Endothelial cell of umbilical vein (primary cell): ENCODE measurements at regions not wholly inside any gene's neighbourhood (a gene's known extent, or its start where the extent isn't known, plus 50 kb on each side); places are given as distances from the start of the nearest gene placed in this dataset.

Source experiments
- BruUV-seq: library from RNA; stranded (reverse); fragments of 400-500 nt; replicated peaks from 2 replicates; lab custom pipeline; 2021; lab: Mats Ljungman, UMichigan
- CTCF ChIA-PET: fragments of 300-600, 350-600 bp; sonication (Branson Sonifier 250); formaldehyde crosslinking; loops from one replicate; lab custom pipeline; 2021; ENCODE audit warnings: antibody characterized with exemption, inconsistent platforms; lab: Charles Lee
- POLR2A ChIA-PET: fragments of 300-600, 350-600 bp; sonication (Branson Sonifier 250); formaldehyde crosslinking; loops from one replicate; lab custom pipeline; 2021; ENCODE audit warnings: antibody characterized with exemption, inconsistent platforms; lab: Charles Lee
- DNase-seq: peaks from one replicate; pipeline ENCODE4 v3.0.0-alpha.2; 2011; ENCODE audit warnings: low read depth, low spot score
- FAIRE-seq: peaks from 2 replicates; lab custom pipeline; 2011; peaks lifted over from hg19 to GRCh38; lab: Jason Lieb, UNC
- H2AFZ ChIP-seq: 2 replicates; pipeline ENCODE4 v1.6.0; 2012; ENCODE audit warnings: low read depth, low read length, control low read depth, inconsistent platforms
- H3K27ac ChIP-seq: 2 replicates; pipeline ENCODE4 v1.5.1; 2011; ENCODE audit warnings: low read depth, mild to moderate bottlenecking, control low read depth, low read length, moderate library complexity; ENCODE audit not compliant: insufficient read depth
- H3K27me3 ChIP-seq, 2 experiments: 2 replicates each; pipeline versions ENCODE4 v1.6.0 to v1.6.1; 2011; ENCODE audit warnings: low read length in 2 of 2, mixed read lengths in 1 of 2; ENCODE audit not compliant: control insufficient read depth in 2 of 2, insufficient read depth in 2 of 2
- H3K36me3 ChIP-seq, 2 experiments: 2 replicates in 1 of 2; 3 replicates in 1 of 2; pipeline ENCODE4 v1.5.1; 2011; ENCODE audit warnings: low read length in 2 of 2, mild to moderate bottlenecking in 1 of 2, moderate library complexity in 1 of 2; ENCODE audit not compliant: control insufficient read depth in 2 of 2, insufficient read depth in 2 of 2; ENCODE audit errors: extremely low read depth in 1 of 2
- H3K4me1 ChIP-seq: 3 replicates; pipeline ENCODE4 v1.5.1; 2011; ENCODE audit warnings: mild to moderate bottlenecking, low read length; ENCODE audit not compliant: control insufficient read depth, insufficient read depth; ENCODE audit errors: extremely low read depth
- H3K4me2 ChIP-seq: 2 replicates; pipeline ENCODE4 v1.6.1; 2011; ENCODE audit warnings: low read length, control low read depth, mixed read lengths; ENCODE audit not compliant: insufficient read depth
- H3K4me3 ChIP-seq, 3 experiments: fragments of 200-600 bp in 1 of 3; sonication (generic), shearing (Covaris generic) in 1 of 3; replicated peaks in 1 of 3; 2 replicates each; pipeline ENCODE4 v1.5.1; 2011 to 2016; ENCODE audit warnings: control low read depth in 3 of 3, low read length in 3 of 3, mild to moderate bottlenecking in 2 of 3, inconsistent platforms in 1 of 3, low read depth in 1 of 3, moderate library complexity in 1 of 3; ENCODE audit not compliant: insufficient read depth in 1 of 3
- H3K79me2 ChIP-seq: 2 replicates; pipeline ENCODE4 v1.6.0; 2012; ENCODE audit warnings: low read length, inconsistent platforms; ENCODE audit not compliant: control insufficient read depth, insufficient read depth
- H3K9ac ChIP-seq: replicated peaks from 2 replicates; pipeline ENCODE3; 2011; ENCODE audit warnings: low read length, control low read depth; ENCODE audit not compliant: insufficient read depth; ENCODE audit errors: extremely low read depth
- H3K9me1 ChIP-seq: replicated peaks from 3 replicates; pipeline ENCODE4 v1.6.0; 2011; ENCODE audit warnings: mild to moderate bottlenecking, low read length; ENCODE audit not compliant: control insufficient read depth, insufficient read depth; ENCODE audit errors: extremely low read depth
- H3K9me3 ChIP-seq: replicated peaks from 2 replicates; pipeline ENCODE4 v1.5.1; 2012; ENCODE audit warnings: low read length, inconsistent platforms; ENCODE audit not compliant: control insufficient read depth, insufficient read depth
- H4K20me1 ChIP-seq: replicated peaks from 2 replicates; pipeline ENCODE3; 2011; ENCODE audit warnings: mild to moderate bottlenecking, low read length; ENCODE audit not compliant: control insufficient read depth, insufficient read depth; ENCODE audit errors: extremely low read depth
- CTCF ChIP-seq, 2 donors: IDR thresholded peaks; 1 replicate in 1 of 2; 2 replicates in 1 of 2; pipeline ENCODE4 v1.5.1; 2011; ENCODE audit warnings: low read length in 2 of 2, mild to moderate bottlenecking in 2 of 2, moderate library complexity in 2 of 2, control low read depth in 1 of 2, inconsistent platforms in 1 of 2, low read depth in 1 of 2; ENCODE audit not compliant: insufficient read depth in 1 of 2; ENCODE audit errors: extremely low read depth in 1 of 2
- EZH2 ChIP-seq: IDR thresholded peaks from 2 replicates; pipeline ENCODE4 v1.6.1; 2012; ENCODE audit warnings: borderline replicate concordance, low read depth, mild to moderate bottlenecking, moderate library complexity, low read length, inconsistent platforms; ENCODE audit not compliant: severe bottlenecking
- FOS ChIP-seq: IDR thresholded peaks from 2 replicates; pipeline ENCODE4 v1.6.1; 2011; ENCODE audit warnings: mild to moderate bottlenecking, low read length, moderate library complexity, borderline replicate concordance; ENCODE audit not compliant: insufficient read depth
- GATA2 ChIP-seq: IDR thresholded peaks from 2 replicates; pipeline ENCODE4 v1.7.0; 2011; ENCODE audit warnings: low read depth, mild to moderate bottlenecking, moderate library complexity, mixed read lengths, low read length; ENCODE audit not compliant: insufficient read length, insufficient read depth
- JUN ChIP-seq: IDR thresholded peaks from 2 replicates; pipeline ENCODE4 v1.6.1; 2011; ENCODE audit warnings: borderline replicate concordance, low read depth; ENCODE audit not compliant: insufficient read length, insufficient read depth
- MAX ChIP-seq: IDR thresholded peaks from 2 replicates; pipeline ENCODE4 v1.6.1; 2011; ENCODE audit not compliant: insufficient read depth, insufficient read length
- MYC ChIP-seq: IDR thresholded peaks from one replicate; pipeline ENCODE4 v1.6.1; 2011; ENCODE audit warnings: mild to moderate bottlenecking, low read depth, low read length
- POLR2A ChIP-seq: IDR thresholded peaks from 2 replicates; pipeline ENCODE4 v1.6.1; 2012; ENCODE audit warnings: low read depth, mild to moderate bottlenecking, control low read depth, low read length
- POLR2AphosphoS5 ChIP-seq: IDR thresholded peaks from 2 replicates; pipeline ENCODE4 v1.6.1; 2012; ENCODE audit warnings: low read depth, mild to moderate bottlenecking, control low read depth, low read length, moderate library complexity; ENCODE audit not compliant: insufficient read depth
- dilution Hi-C: fragments of 300-500 bp; cut with MboI; formaldehyde crosslinking; loops from one replicate; pipeline ENCODE4 v1.15.0; 2019; ENCODE audit warnings: low sequenced_read_pairs; ENCODE audit not compliant: extremely low pct_ligation_motif_present
- intact Hi-C: fragments of 100-400 bp; cut with micrococcal nuclease; formaldehyde crosslinking; loops from one replicate; pipeline ENCODE4 v1.10.0; 2022

DNA sequence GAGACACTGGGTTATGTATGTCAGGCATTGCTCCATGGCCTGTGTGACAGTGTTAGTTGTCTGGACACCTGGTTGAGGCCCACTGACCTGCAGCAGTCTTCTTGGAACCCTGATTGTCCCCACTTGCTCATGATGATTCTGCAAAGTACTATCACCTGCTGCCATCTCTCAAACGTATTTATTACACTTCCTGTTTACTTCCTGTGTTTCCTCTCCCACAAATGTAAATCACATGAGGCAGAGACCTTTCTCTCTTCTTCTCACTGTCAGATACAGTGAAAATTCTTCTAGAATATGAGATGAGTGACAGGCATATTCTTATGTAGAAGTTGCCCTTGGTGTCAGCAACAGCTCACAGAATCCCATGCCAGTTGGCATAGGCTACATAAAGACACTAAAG is 186.9 kb upstream of the CNTN1 start:
- Histone ChIP-seq H3K79me2 (no peaks in the 10 kb centered on the region), H2AFZ (no peak overlapping the region), H3K27ac (no peak overlapping the region), H3K4me3 (no peak overlapping the region), H3K9me3 (no peaks in the 10 kb centered on the region), H3K27me3 (no peaks in the 10 kb centered on the region), H3K36me3 (no peaks in the 10 kb centered on the region), H3K9ac (no peak overlapping the region), H3K9me1 (no peaks in the 10 kb centered on the region), H3K4me1 (no peaks in the 10 kb centered on the region), H4K20me1 (no peaks in the 10 kb centered on the region), H3K4me2 (no peak overlapping the region)
- FAIRE-seq = no peak
- TF ChIP-seq EZH2 (no peak), CTCF (IDR thresholded peaks at IDR 0.05; ENCODE audit: extremely low read depth in 1 of 2, insufficient read depth in 1 of 2, low read depth in 1 of 2, low read length in 2 of 2) (no peak), POLR2A (no peak), GATA2 (no peak), MYC (no peak), MAX (no peak), POLR2AphosphoS5 (no peak), FOS (no peak), JUN (no peak)
- no TSS peak for BruUV-seq
- POLR2A ChIA-PET = no interaction called here
- dilution Hi-C loops (no loop called here), intact Hi-C loops (no loop called here)
- CTCF ChIA-PET = no interaction called here
- DNase-seq = no peak
